ENCODE measurements at regions not wholly inside any gene's neighbourhood (a gene's known extent, or its start where the extent isn't known, plus 50 kb on each side); places are given as distances from the start of the nearest gene placed in this dataset.

- DNase-seq = no peak
Observed at GRCh38 chr20:60288945-60289344, 330.7 kb downstream of the CDH26 start.

- DNase-seq = peak; percentile 36 to 53 (median 50)
Observed at GRCh38 chr20:60292001-60292520, 333.8 kb downstream of the CDH26 start.

- no peak for DNase-seq
Observed at GRCh38 chr20:60294632-60295031, 336.4 kb downstream of the CDH26 start.

GRCh38 chr20:60295214-60295613 lies 337.0 kb downstream of the CDH26 start:
- DNase-seq = no peak

GRCh38 chr20:60297649-60298048 lies 339.4 kb downstream of the CDH26 start:
- DNase-seq = no peak

GRCh38 chr20:60298647-60299046 lies 340.4 kb downstream of the CDH26 start:
- no peak for DNase-seq

GRCh38 chr20:60299951-60300350 lies 341.7 kb downstream of the CDH26 start:
- no peak for DNase-seq

- no peak for DNase-seq
Observed at GRCh38 chr20:60300374-60300773, 342.2 kb downstream of the CDH26 start.

GRCh38 chr20:60302875-60303274 lies 344.7 kb downstream of the CDH26 start:
- DNase-seq = no peak

- DNase-seq = no peak
Observed at GRCh38 chr20:60304026-60304590, 345.9 kb downstream of the CDH26 start.

- no peak for DNase-seq
Observed at GRCh38 chr20:60304931-60305330, 346.7 kb downstream of the CDH26 start.

- no peak for DNase-seq
Observed at GRCh38 chr20:60306105-60306504, 347.9 kb downstream of the CDH26 start.

- DNase-seq = no peak
Observed at GRCh38 chr20:60306551-60306950, 348.3 kb downstream of the CDH26 start.

- DNase-seq = no peak
Observed at GRCh38 chr20:60310560-60311349, 352.5 kb downstream of the CDH26 start.

GRCh38 chr20:60313191-60313590 lies 355.0 kb downstream of the CDH26 start:
- no peak for DNase-seq

GRCh38 chr20:60313614-60314013 lies 355.4 kb downstream of the CDH26 start:
- no peak for DNase-seq

- DNase-seq = no peak
Observed at GRCh38 chr20:60314727-60315126, 356.5 kb downstream of the CDH26 start.

GRCh38 chr20:60316476-60317158 lies 358.4 kb downstream of the CDH26 start:
- no peak for DNase-seq

GRCh38 chr20:60317401-60317800 lies 359.2 kb downstream of the CDH26 start:
- DNase-seq = no peak

- DNase-seq = no peak
Observed at GRCh38 chr20:60321601-60322000, 363.4 kb downstream of the CDH26 start.

GRCh38 chr20:60326821-60327220 lies 368.6 kb downstream of the CDH26 start:
- no peak for DNase-seq

- no peak for DNase-seq
Observed at GRCh38 chr20:60327971-60328660, 369.9 kb downstream of the CDH26 start.

- DNase-seq = no peak
Observed at GRCh38 chr20:60330461-60330860, 372.2 kb downstream of the CDH26 start.

All from suppressor macrophage treated with lipopolysaccharide for 1 hour (primary cell).